ENCODE measurements at regions not wholly inside any gene's neighbourhood (a gene's known extent, or its start where the extent isn't known, plus 50 kb on each side); places are given as distances from the start of the nearest gene placed in this dataset.

DNA sequence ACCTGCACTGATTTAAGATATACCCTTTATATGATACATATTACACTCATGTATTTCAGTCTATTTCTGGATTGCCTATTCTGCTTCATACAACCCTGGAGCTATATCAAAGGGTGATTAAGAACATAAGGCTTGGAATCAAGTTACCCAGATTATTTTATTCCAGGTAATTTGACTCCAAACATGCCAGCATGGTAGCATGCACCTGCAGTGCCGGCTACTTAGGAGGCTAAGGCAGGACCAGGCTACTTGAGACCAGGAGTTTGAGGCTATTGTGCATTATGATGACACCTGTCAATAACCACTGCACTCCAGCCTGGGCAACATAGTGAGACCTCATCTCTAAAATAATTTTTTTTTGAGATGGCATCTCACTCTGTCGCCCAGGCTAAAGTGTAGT is 50.4 kb upstream of the NEO1 start:
- no peaks in the 10 kb centered on the region for H3K36me3 ChIP-seq (ENCODE audit: control insufficient read depth, insufficient read depth, low read length)
- Mint-ChIP-seq H3K4me3 (ENCODE audit: unreplicated experiment) (no peak overlapping the region), H3K27ac (ENCODE audit: unreplicated experiment) (no peak overlapping the region), H3K9me3 (ENCODE audit: unreplicated experiment) (no peaks in the 10 kb centered on the region), H3K4me1 (ENCODE audit: low read depth, unreplicated experiment) (no peaks in the 10 kb centered on the region), H3K27me3 (ENCODE audit: insufficient read depth, unreplicated experiment) (peaks cover 17% of the 10 kb centered on the region), H3K36me3 (ENCODE audit: insufficient read depth, unreplicated experiment) (no peaks in the 10 kb centered on the region)
- ChIA-PET POLR2A (no interaction called here), CTCF (no interaction called here)
- no TSS peak for BruUV-seq (replicated peaks)
- H3K27me3 ChIP-seq (replicated peaks; ENCODE audit: control insufficient read depth, insufficient read depth, low read length) = no peaks in the 10 kb centered on the region
- intact Hi-C loops (cut with micrococcal nuclease; ENCODE audit: unreplicated experiment) = no loop called here
- TF ChIP-seq, protein P1, sequence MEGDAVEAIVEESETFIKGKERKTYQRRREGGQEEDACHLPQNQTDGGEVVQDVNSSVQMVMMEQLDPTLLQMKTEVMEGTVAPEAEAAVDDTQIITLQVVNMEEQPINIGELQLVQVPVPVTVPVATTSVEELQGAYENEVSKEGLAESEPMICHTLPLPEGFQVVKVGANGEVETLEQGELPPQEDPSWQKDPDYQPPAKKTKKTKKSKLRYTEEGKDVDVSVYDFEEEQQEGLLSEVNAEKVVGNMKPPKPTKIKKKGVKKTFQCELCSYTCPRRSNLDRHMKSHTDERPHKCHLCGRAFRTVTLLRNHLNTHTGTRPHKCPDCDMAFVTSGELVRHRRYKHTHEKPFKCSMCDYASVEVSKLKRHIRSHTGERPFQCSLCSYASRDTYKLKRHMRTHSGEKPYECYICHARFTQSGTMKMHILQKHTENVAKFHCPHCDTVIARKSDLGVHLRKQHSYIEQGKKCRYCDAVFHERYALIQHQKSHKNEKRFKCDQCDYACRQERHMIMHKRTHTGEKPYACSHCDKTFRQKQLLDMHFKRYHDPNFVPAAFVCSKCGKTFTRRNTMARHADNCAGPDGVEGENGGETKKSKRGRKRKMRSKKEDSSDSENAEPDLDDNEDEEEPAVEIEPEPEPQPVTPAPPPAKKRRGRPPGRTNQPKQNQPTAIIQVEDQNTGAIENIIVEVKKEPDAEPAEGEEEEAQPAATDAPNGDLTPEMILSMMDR (IDR thresholded peaks at IDR 0.05; ENCODE audit: insufficient read depth in 1 of 2, low read depth in 1 of 2, low read length in 1 of 2, severe bottlenecking in 1 of 2, unreplicated experiment in 1 of 2) = no peak
- no peaks in the 10 kb centered on the region for H3K9me3 ChIP-seq
- H3K4me3 ChIP-seq (ENCODE audit: low read depth, low read length) = no peak overlapping the region
- H3K4me1 ChIP-seq = no peaks in the 10 kb centered on the region
- no peak for DNase-seq

DNA sequence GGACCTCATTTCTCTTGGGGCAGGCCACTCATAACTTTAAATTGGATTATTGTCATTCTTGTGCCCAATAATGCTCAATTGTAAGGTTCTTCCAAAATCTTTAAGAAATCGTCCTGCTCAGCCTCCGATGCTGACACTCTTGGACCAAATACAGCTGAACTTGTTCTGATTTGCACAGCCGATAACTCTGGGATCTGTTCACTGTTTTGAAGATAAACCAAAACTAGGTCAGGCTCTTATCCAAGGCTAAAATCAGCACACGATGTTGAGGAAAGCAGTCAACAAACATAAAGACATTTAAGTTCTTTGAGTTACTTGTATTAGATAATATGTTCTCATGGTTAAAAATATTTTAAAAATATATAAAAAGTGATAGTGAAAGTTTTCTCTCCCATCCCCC is 52.0 kb upstream of the NEO1 start:
- CTCF ChIA-PET = no interaction called here
- Histone ChIP-seq H3K9me3 (no peaks in the 10 kb centered on the region), H3K4me3 (ENCODE audit: low read depth, low read length) (no peak overlapping the region), H3K27me3 (replicated peaks; ENCODE audit: control insufficient read depth, insufficient read depth, low read length) (no peaks in the 10 kb centered on the region), H3K36me3 (ENCODE audit: control insufficient read depth, insufficient read depth, low read length) (no peaks in the 10 kb centered on the region), H3K4me1 (no peaks in the 10 kb centered on the region)
- no peaks in the 10 kb centered on the region for H3K9me3 Mint-ChIP-seq (ENCODE audit: unreplicated experiment)
- H3K36me3 Mint-ChIP-seq (ENCODE audit: insufficient read depth, unreplicated experiment) = no peaks in the 10 kb centered on the region
- TF ChIP-seq, protein P1 (IDR thresholded peaks at IDR 0.05; ENCODE audit: insufficient read depth in 1 of 2, low read depth in 1 of 2, low read length in 1 of 2, severe bottlenecking in 1 of 2, unreplicated experiment in 1 of 2) = no peak
- H3K4me3 Mint-ChIP-seq (ENCODE audit: unreplicated experiment) = no peak overlapping the region
- DNase-seq = no peak
- intact Hi-C loops (cut with micrococcal nuclease; ENCODE audit: unreplicated experiment) = no loop called here
- POLR2A ChIA-PET = no interaction called here
- no peaks in the 10 kb centered on the region for H3K4me1 Mint-ChIP-seq (ENCODE audit: low read depth, unreplicated experiment)
- no TSS peak for BruUV-seq (replicated peaks)
- no peak overlapping the region for H3K27ac Mint-ChIP-seq (ENCODE audit: unreplicated experiment)
- peaks cover 18% of the 10 kb centered on the region for H3K27me3 Mint-ChIP-seq (ENCODE audit: insufficient read depth, unreplicated experiment)

DNA sequence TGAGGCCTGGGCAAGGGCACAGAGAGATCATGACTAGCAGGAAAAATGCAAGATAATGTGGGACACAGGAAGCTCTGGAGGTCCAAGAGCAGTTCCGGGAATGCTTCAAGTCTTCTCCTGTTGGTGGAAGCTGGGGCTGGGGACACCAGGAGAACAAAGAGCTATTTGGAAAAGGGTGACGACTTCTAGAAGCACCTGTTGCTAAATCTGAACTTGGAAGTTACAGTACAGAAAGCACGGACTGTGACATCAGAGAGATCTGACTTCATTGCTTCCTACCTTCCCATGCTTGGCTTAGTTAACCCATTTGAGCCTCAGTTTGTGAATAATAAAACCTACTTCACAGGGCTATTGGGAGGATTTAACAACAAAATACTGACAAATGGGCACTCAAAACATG is 52.7 kb upstream of the NEO1 start:
- no peak overlapping the region for H3K4me3 ChIP-seq (ENCODE audit: low read depth, low read length)
- DNase-seq = no peak
- H3K4me1 ChIP-seq = no peaks in the 10 kb centered on the region
- H3K27me3 ChIP-seq (replicated peaks; ENCODE audit: control insufficient read depth, insufficient read depth, low read length) = no peaks in the 10 kb centered on the region
- Mint-ChIP-seq H3K4me1 (ENCODE audit: low read depth, unreplicated experiment) (no peaks in the 10 kb centered on the region), H3K4me3 (ENCODE audit: unreplicated experiment) (no peak overlapping the region), H3K27me3 (ENCODE audit: insufficient read depth, unreplicated experiment) (peaks cover 14% of the 10 kb centered on the region), H3K36me3 (ENCODE audit: insufficient read depth, unreplicated experiment) (no peaks in the 10 kb centered on the region), H3K9me3 (ENCODE audit: unreplicated experiment) (no peaks in the 10 kb centered on the region), H3K27ac (ENCODE audit: unreplicated experiment) (no peak overlapping the region)
- ChIA-PET CTCF (no interaction called here), POLR2A (no interaction called here)
- no peaks in the 10 kb centered on the region for H3K9me3 ChIP-seq
- intact Hi-C loops (cut with micrococcal nuclease; ENCODE audit: unreplicated experiment) = no loop called here
- no TSS peak for BruUV-seq (replicated peaks)
- TF ChIP-seq, protein P1 (IDR thresholded peaks at IDR 0.05; ENCODE audit: insufficient read depth in 1 of 2, low read depth in 1 of 2, low read length in 1 of 2, severe bottlenecking in 1 of 2, unreplicated experiment in 1 of 2) = no peak
- no peaks in the 10 kb centered on the region for H3K36me3 ChIP-seq (ENCODE audit: control insufficient read depth, insufficient read depth, low read length)

All from Caco-2 (cell line).